Activated CD8-positive, alpha-beta T cell treated with anti-CD3 and anti-CD28 coated beads, Interleukin-2, amount 10 ng/mL, durations not matched to agents 7 days and 5 days (primary cell): ENCODE measurements at regions not wholly inside any gene's neighbourhood (a gene's known extent, or its start where the extent isn't known, plus 50 kb on each side); places are given as distances from the start of the nearest gene placed in this dataset.
"Not testable (repeated sequence)": the region's sequence is repeated elsewhere in the genome, so short reads cannot be mapped to it uniquely, and the experiment has no call there.

Experiments
- ATAC-seq: fragments of 150-1000 bp; cut with Tn5 transposase; one replicate; pipeline ENCODE4 v1.10.0; 2021; ENCODE audit warnings: moderate library complexity
- CTCF ChIA-PET: fragments of 350-600 bp; sonication (Branson Sonifier 250); formaldehyde crosslinking; loops from one replicate; lab custom pipeline; 2021; ENCODE audit warnings: antibody characterized with exemption; lab: Charles Lee
- POLR2A ChIA-PET: fragments of 350-600 bp; sonication (Branson Sonifier 250); formaldehyde crosslinking; loops from one replicate; lab custom pipeline; 2021; ENCODE audit warnings: antibody characterized with exemption; lab: Charles Lee
- DNase-seq: peaks from one replicate; pipeline ENCODE4 v3.0.0-alpha.2; 2020
- H3K27ac Mint-ChIP-seq: one replicate; pipeline ENCODE4 v1.8.0; 2021; ENCODE audit warnings: mild to moderate bottlenecking, mixed read lengths
- H3K27me3 Mint-ChIP-seq: one replicate; pipeline ENCODE4 v1.8.0; 2021; ENCODE audit warnings: low read depth, mixed read lengths
- H3K36me3 Mint-ChIP-seq: one replicate; pipeline ENCODE4 v1.8.0; 2021; ENCODE audit warnings: low read depth, mixed read lengths
- H3K4me1 Mint-ChIP-seq: one replicate; pipeline ENCODE4 v1.8.0; 2021; ENCODE audit warnings: low read depth, mixed read lengths
- H3K4me3 Mint-ChIP-seq: one replicate; pipeline ENCODE4 v1.8.0; 2021; ENCODE audit warnings: mild to moderate bottlenecking, mixed read lengths
- H3K9me3 Mint-ChIP-seq: one replicate; pipeline ENCODE4 v1.8.0; 2022; ENCODE audit warnings: mixed read lengths; ENCODE audit not compliant: insufficient read depth

GRCh38 chr6:153984811-153985210 lies 54.2 kb upstream of the OPRM1 start:
- no peaks in the 10 kb centered on the region for H3K27me3 Mint-ChIP-seq
- H3K4me1 Mint-ChIP-seq, result no peaks in the 10 kb centered on the region
- no peaks in the 10 kb centered on the region for H3K36me3 Mint-ChIP-seq
- CTCF ChIA-PET, result no interaction called here
- DNase-seq (no peak), ATAC-seq (no peak)
- POLR2A ChIA-PET, result no interaction called here
- H3K9me3 Mint-ChIP-seq, result no peaks in the 10 kb centered on the region
- no peak overlapping the region for H3K27ac Mint-ChIP-seq
- no peak overlapping the region for H3K4me3 Mint-ChIP-seq

- no peaks in the 10 kb centered on the region for H3K36me3 Mint-ChIP-seq
- ChIA-PET CTCF (no interaction called here), POLR2A (no interaction called here)
- H3K4me3 Mint-ChIP-seq, result no peak overlapping the region
- ATAC-seq (no peak), DNase-seq (no peak)
- H3K9me3 Mint-ChIP-seq, result no peaks in the 10 kb centered on the region
- no peaks in the 10 kb centered on the region for H3K4me1 Mint-ChIP-seq
- H3K27ac Mint-ChIP-seq, result no peak overlapping the region
- H3K27me3 Mint-ChIP-seq, result no peaks in the 10 kb centered on the region
Observed at GRCh38 chr6:153980171-153980570, 58.9 kb upstream of the OPRM1 start.

GRCh38 chr6:153978911-153979548 lies 60.0 kb upstream of the OPRM1 start:
- ATAC-seq, H3K27me3 Mint-ChIP-seq, CTCF ChIA-PET, H3K27ac Mint-ChIP-seq, POLR2A ChIA-PET, H3K4me3 Mint-ChIP-seq, H3K4me1 Mint-ChIP-seq, H3K9me3 Mint-ChIP-seq, H3K36me3 Mint-ChIP-seq, DNase-seq: not testable (repeated sequence)

- Mint-ChIP-seq H3K4me3 (no peak overlapping the region), H3K27me3 (no peaks in the 10 kb centered on the region), H3K9me3 (no peaks in the 10 kb centered on the region), H3K4me1 (no peaks in the 10 kb centered on the region), H3K36me3 (no peaks in the 10 kb centered on the region), H3K27ac (no peak overlapping the region)
- ChIA-PET CTCF (no interaction called here), POLR2A (no interaction called here)
- ATAC-seq (no peak), DNase-seq (no peak)
Observed at GRCh38 chr6:153976921-153977693, 61.9 kb upstream of the OPRM1 start.

- H3K4me1 Mint-ChIP-seq, result peaks cover 5% of the 10 kb centered on the region
- H3K4me3 Mint-ChIP-seq, result no peak overlapping the region
- ChIA-PET POLR2A (no interaction called here), CTCF (no interaction called here)
- ATAC-seq (no peak), DNase-seq (no peak)
- H3K27ac Mint-ChIP-seq, result no peak overlapping the region
- no peaks in the 10 kb centered on the region for H3K9me3 Mint-ChIP-seq
- H3K27me3 Mint-ChIP-seq, result no peaks in the 10 kb centered on the region
- no peaks in the 10 kb centered on the region for H3K36me3 Mint-ChIP-seq
Observed at GRCh38 chr6:153966001-153966400, 73.0 kb upstream of the OPRM1 start.

GRCh38 chr6:153963352-153963751 lies 75.7 kb upstream of the OPRM1 start:
- no peaks in the 10 kb centered on the region for H3K27me3 Mint-ChIP-seq
- H3K27ac Mint-ChIP-seq, result no peak overlapping the region
- H3K36me3 Mint-ChIP-seq, result no peaks in the 10 kb centered on the region
- H3K4me1 Mint-ChIP-seq, result peaks cover 5% of the 10 kb centered on the region
- no peak for DNase-seq
- no peak overlapping the region for H3K4me3 Mint-ChIP-seq
- no peaks in the 10 kb centered on the region for H3K9me3 Mint-ChIP-seq
- POLR2A ChIA-PET, result no interaction called here
- CTCF ChIA-PET, result interaction anchor here (2.4 kb wide), 1 partner anchor 11 kb away, joined by 6 read pairs; no protein-coding TSS in a partner anchor
- no peak for ATAC-seq

- H3K27me3 Mint-ChIP-seq, result no peaks in the 10 kb centered on the region
- H3K36me3 Mint-ChIP-seq, result no peaks in the 10 kb centered on the region
- H3K4me1 Mint-ChIP-seq, result peaks cover 5% of the 10 kb centered on the region
- DNase-seq (no peak), ATAC-seq (no peak)
- POLR2A ChIA-PET, result no interaction called here
- H3K4me3 Mint-ChIP-seq, result no peak overlapping the region
- CTCF ChIA-PET, result interaction anchor here (2.4 kb wide), 1 partner anchor 11 kb away, joined by 6 read pairs; no protein-coding TSS in a partner anchor
- no peak overlapping the region for H3K27ac Mint-ChIP-seq
- H3K9me3 Mint-ChIP-seq, result no peaks in the 10 kb centered on the region
Observed at GRCh38 chr6:153962555-153962954, 76.5 kb upstream of the OPRM1 start.

GRCh38 chr6:153960741-153961140 lies 78.3 kb upstream of the OPRM1 start:
- no peaks in the 10 kb centered on the region for H3K36me3 Mint-ChIP-seq
- no peak overlapping the region for H3K27ac Mint-ChIP-seq
- H3K4me1 Mint-ChIP-seq, result peaks cover under 1% of the 10 kb centered on the region
- no peaks in the 10 kb centered on the region for H3K27me3 Mint-ChIP-seq
- CTCF ChIA-PET, result interaction anchor here (1.2 kb wide), 1 partner anchor 12 kb away, joined by 3 read pairs; no protein-coding TSS in a partner anchor
- POLR2A ChIA-PET, result no interaction called here
- H3K9me3 Mint-ChIP-seq, result no peaks in the 10 kb centered on the region
- DNase-seq, result no peak
- no peak for ATAC-seq
- no peak overlapping the region for H3K4me3 Mint-ChIP-seq

- Mint-ChIP-seq H3K27me3 (no peaks in the 10 kb centered on the region), H3K36me3 (no peaks in the 10 kb centered on the region), H3K4me3 (no peak overlapping the region), H3K27ac (no peak overlapping the region), H3K9me3 (no peaks in the 10 kb centered on the region), H3K4me1 (no peaks in the 10 kb centered on the region)
- DNase-seq, result no peak
- POLR2A ChIA-PET, result no interaction called here
- CTCF ChIA-PET, result interaction anchor here (1.2 kb wide), 1 partner anchor 12 kb away, joined by 3 read pairs; no protein-coding TSS in a partner anchor
- ATAC-seq, result no peak
Observed at GRCh38 chr6:153960281-153960680, 78.8 kb upstream of the OPRM1 start.

GRCh38 chr6:153959276-153959675 lies 79.8 kb upstream of the OPRM1 start:
- H3K27me3 Mint-ChIP-seq, result no peaks in the 10 kb centered on the region
- no peak overlapping the region for H3K4me3 Mint-ChIP-seq
- ChIA-PET CTCF (interaction anchor here (1.5 kb wide), 1 partner anchor 11 kb away, joined by 5 read pairs; no protein-coding TSS in a partner anchor), POLR2A (interaction anchor here (0.7 kb wide), 1 partner anchor 427 kb away, joined by 4 read pairs; no protein-coding TSS in a partner anchor)
- ATAC-seq (no peak), DNase-seq (no peak)
- no peak overlapping the region for H3K27ac Mint-ChIP-seq
- no peaks in the 10 kb centered on the region for H3K4me1 Mint-ChIP-seq
- no peaks in the 10 kb centered on the region for H3K36me3 Mint-ChIP-seq
- H3K9me3 Mint-ChIP-seq, result no peaks in the 10 kb centered on the region

- H3K4me1 Mint-ChIP-seq, result no peaks in the 10 kb centered on the region
- ChIA-PET CTCF (interaction anchor here (1.5 kb wide), 1 partner anchor 11 kb away, joined by 5 read pairs; no protein-coding TSS in a partner anchor), POLR2A (no interaction called here)
- DNase-seq, result no peak
- no peak for ATAC-seq
- H3K27ac Mint-ChIP-seq, result no peak overlapping the region
- H3K4me3 Mint-ChIP-seq, result no peak overlapping the region
- no peaks in the 10 kb centered on the region for H3K9me3 Mint-ChIP-seq
- no peaks in the 10 kb centered on the region for H3K36me3 Mint-ChIP-seq
- H3K27me3 Mint-ChIP-seq, result no peaks in the 10 kb centered on the region
Observed at GRCh38 chr6:153958860-153959259, 80.2 kb upstream of the OPRM1 start.

GRCh38 chr6:153957394-153957793 lies 81.6 kb upstream of the OPRM1 start:
- Mint-ChIP-seq H3K36me3 (no peaks in the 10 kb centered on the region), H3K27me3 (no peaks in the 10 kb centered on the region), H3K4me3 (no peak overlapping the region), H3K4me1 (no peaks in the 10 kb centered on the region), H3K27ac (no peak overlapping the region), H3K9me3 (no peaks in the 10 kb centered on the region)
- DNase-seq (no peak), ATAC-seq (no peak)
- POLR2A ChIA-PET, result no interaction called here
- CTCF ChIA-PET, result no interaction called here
